IPS-18c (cell line): ENCODE measurements at regions not wholly inside any gene's neighbourhood (a gene's known extent, or its start where the extent isn't known, plus 50 kb on each side); places are given as distances from the start of the nearest gene placed in this dataset.
"Not testable (repeated sequence)": the region's sequence is repeated elsewhere in the genome, so short reads cannot be mapped to it uniquely, and the experiment has no call there.

Source experiments
- H3K4me3 ChIP-seq: 2 replicates; pipeline ENCODE4 v1.7.0; 2013; ENCODE audit warnings: low read depth, mild to moderate bottlenecking, low read length, moderate library complexity; ENCODE audit not compliant: insufficient read depth
- H3K9me3 ChIP-seq: one replicate; pipeline ENCODE4 v1.6.1; 2013; ENCODE audit warnings: mild to moderate bottlenecking, low read length, moderate library complexity; ENCODE audit not compliant: control insufficient read depth, insufficient read depth

- H3K4me3 ChIP-seq, result no peak overlapping the region
- peaks cover 5% of the 10 kb centered on the region for H3K9me3 ChIP-seq
Measured at GRCh38 chr7:13673290-13673689, 316.2 kb downstream of the ETV1 start.

- Histone ChIP-seq H3K4me3 (no peak overlapping the region), H3K9me3 (peaks cover 3% of the 10 kb centered on the region)
Measured at GRCh38 chr7:13682626-13683025, 306.8 kb downstream of the ETV1 start.

GRCh38 chr7:13687500-13687899 lies 302.0 kb downstream of the ETV1 start:
- H3K4me3 ChIP-seq, result no peak overlapping the region
- H3K9me3 ChIP-seq, result no peaks in the 10 kb centered on the region

- Histone ChIP-seq H3K4me3 (no peak overlapping the region), H3K9me3 (no peaks in the 10 kb centered on the region)
Measured at GRCh38 chr7:13692548-13692947, 296.9 kb downstream of the ETV1 start.

DNA sequence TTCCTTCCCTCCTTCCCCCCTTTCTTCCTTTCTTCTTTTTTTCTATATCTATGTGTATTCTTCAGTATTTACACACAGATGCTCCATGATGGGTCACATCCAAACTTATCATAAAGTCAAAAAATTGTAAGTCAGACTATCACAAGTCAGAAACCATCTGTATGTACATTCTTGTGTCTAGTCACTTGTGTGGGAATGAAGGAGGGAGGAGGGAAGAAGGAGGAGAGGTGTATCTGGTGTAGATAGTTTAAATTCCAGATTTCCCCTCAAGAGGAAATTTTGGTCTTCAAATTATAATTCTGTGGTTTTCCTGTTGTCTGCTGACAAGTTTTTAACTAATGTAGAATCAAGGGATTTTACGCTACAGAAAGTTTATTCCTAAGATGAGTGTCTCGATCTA lies 287.2 kb downstream of the ETV1 start:
- Histone ChIP-seq H3K4me3 (no peak overlapping the region), H3K9me3 (no peaks in the 10 kb centered on the region)

- no peaks in the 10 kb centered on the region for H3K9me3 ChIP-seq
- H3K4me3 ChIP-seq, result no peak overlapping the region
Measured at GRCh38 chr7:13708670-13709069, 280.8 kb downstream of the ETV1 start.

DNA sequence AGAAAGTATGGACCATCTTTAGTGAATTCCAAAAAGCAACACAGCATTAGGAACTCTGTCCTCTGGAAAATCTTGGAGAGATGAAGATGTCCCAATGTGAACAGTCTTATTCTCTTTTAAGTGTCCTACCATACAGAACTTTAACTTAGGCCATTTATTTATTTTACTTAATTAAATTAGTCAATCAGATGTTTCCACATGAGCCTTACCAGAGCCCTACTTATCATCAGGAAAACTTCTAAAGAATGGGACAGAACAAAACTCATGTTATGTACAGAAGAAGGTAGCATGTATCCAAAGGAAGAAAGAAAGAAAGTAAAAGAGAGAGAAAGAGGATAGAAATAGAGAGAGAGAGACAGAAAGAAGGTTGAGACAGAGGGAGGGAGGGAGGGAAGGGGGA lies 276.4 kb downstream of the ETV1 start:
- no peak overlapping the region for H3K4me3 ChIP-seq
- no peaks in the 10 kb centered on the region for H3K9me3 ChIP-seq

GRCh38 chr7:13715534-13715933 lies 273.9 kb downstream of the ETV1 start:
- H3K9me3 ChIP-seq, result no peaks in the 10 kb centered on the region
- H3K4me3 ChIP-seq, result no peak overlapping the region

GRCh38 chr7:13717031-13717430 lies 272.4 kb downstream of the ETV1 start:
- no peaks in the 10 kb centered on the region for H3K9me3 ChIP-seq
- H3K4me3 ChIP-seq, result no peak overlapping the region

DNA sequence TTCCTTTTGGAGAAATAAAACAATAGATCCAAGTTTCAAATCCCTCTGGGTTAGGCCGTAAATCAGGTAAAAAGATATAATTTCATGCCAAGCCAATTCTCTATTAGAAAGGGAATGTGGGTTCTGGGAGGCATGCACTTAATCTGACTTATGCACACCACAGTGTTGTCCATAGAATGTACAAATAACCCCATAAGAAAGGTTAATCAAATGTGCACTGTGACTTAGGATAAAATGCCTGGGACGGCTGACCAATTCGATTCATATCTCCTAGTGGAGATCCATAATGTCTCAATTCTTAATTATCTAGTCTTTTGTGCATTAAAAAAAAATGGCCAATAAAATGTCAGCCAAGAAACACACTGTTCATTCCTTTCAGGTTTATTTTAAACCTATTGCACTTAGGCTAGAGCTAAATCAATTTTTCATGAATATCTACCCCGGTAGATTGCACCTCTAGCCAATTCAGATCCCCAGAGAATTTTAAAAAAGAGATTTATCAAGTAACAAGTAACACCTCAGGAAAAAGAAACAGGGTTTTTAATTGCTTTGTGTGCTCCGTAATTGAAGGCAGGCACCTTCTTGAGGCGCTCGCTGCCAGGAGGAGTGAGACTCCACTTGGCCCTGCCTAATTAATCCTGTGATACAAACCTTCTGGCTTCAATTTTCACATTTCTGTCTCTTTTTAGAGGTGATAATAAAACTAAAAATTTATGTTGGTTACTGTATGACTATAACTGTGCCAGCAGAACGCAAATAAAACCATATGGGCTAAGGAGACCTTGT lies 265.1 kb downstream of the ETV1 start:
- H3K4me3 ChIP-seq, result no peak overlapping the region

GRCh38 chr7:13724977-13725566 lies 264.4 kb downstream of the ETV1 start:
- no peak overlapping the region for H3K4me3 ChIP-seq

More for the DNA sequence above, 265.1 kb downstream of the ETV1 start:
- H3K9me3 ChIP-seq, result peaks cover 5% of the 10 kb centered on the region

DNA sequence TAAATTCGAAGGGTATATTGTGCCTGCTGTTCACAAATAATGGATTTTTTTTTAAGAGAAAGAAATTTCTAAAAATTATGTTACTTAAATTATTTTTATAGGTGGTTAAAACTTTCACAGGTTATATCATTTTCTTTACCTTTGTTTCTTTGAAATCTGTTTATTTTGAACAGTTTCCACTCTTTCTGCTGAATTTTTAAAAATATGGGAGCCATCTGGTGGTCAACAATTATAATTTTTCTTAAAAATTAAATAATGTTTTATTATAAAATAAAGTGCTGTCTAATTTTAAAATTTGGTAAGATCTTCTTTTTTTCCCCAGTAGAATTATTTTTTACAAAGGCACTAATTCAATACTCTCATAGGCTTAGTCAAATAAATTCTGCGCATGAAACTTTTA lies 263.9 kb downstream of the ETV1 start:
- Histone ChIP-seq H3K4me3 (no peak overlapping the region), H3K9me3 (peaks cover 5% of the 10 kb centered on the region)

More at GRCh38 chr7:13724977-13725566, 264.4 kb downstream of the ETV1 start:
- peaks cover 5% of the 10 kb centered on the region for H3K9me3 ChIP-seq

DNA sequence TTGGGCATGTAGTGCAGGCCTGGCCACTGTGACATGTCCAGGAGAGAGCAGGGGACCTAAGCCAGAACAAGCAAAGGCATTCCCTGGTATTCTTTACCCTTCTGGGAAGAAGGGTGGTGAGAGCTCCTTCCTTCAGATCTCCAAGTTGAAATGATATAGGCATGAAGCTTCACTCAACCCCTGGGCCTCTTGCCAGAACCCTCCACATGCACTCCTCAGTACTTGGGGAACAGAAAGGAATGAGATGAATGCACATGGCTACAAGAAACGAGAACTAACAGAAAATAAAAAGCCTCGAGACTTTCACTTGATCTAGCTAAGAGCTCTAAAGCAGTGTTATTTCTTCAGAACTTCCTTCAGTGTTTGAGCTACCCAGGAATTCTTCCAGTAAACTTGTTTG lies 262.2 kb downstream of the ETV1 start:
- H3K9me3 ChIP-seq, result peaks cover 5% of the 10 kb centered on the region
- no peak overlapping the region for H3K4me3 ChIP-seq

DNA sequence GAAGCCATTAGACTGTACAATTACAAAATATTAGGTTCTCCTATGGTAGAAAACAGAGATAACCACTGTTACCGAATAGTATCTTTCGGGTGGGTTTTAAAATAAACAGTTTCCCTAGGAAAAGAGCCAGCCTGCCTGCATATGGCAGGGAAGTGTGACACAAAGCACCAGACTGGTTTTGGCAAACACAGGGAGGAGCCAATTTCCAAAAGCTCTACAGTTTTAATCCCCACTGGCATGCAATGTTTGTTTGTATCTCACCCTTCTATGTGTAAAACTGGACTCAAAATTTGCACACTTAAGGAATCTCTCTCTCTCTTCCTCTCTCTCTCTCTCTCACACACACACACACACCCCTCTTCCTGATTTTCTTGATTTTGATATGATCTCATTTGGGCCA lies 261.7 kb downstream of the ETV1 start:
- H3K4me3 ChIP-seq, result no peak overlapping the region

DNA sequence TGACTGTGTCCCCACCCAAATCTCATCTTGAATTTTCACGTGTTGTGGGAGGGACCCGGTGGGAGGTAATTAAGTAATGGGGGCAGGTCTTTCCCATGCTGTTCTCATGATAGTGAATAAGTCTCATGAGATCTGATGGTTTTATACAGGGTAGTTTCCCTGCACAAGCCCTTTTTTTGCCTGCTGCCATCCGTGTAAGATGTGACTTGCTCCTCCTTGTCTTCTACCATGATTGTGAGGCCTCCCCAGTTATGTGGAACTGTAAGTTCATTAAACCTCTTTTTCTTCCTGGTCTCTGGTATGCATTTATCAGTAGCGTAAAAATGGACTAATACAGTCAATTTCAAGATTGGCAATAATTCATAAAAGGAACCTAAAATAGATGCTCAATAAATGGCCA lies 261.0 kb downstream of the ETV1 start:
- H3K9me3 ChIP-seq, result not testable (repeated sequence)

More for the DNA sequence above, 261.7 kb downstream of the ETV1 start:
- peaks cover 5% of the 10 kb centered on the region for H3K9me3 ChIP-seq

GRCh38 chr7:13731643-13732042 lies 257.8 kb downstream of the ETV1 start:
- peaks cover 5% of the 10 kb centered on the region for H3K9me3 ChIP-seq
- no peak overlapping the region for H3K4me3 ChIP-seq

More for the DNA sequence above, 261.0 kb downstream of the ETV1 start:
- H3K4me3 ChIP-seq, result not testable (repeated sequence)

DNA sequence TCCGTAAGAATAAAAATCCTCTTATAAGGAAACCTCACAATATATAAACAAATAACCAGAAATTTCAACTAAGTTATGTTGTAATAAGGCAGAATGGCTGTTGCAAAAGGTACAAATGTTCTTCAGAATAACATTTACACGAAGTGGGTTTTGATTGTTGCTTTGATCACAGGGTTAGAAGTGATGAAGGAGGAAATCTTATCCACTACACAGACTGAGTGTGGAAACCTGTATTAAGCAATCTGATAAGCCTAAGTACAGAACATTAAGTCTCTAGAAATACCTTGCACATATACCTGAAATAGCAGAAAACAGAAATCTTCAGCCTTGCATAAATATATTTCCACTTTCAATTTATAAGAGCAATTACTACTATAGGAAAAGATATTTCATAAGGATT lies 251.9 kb downstream of the ETV1 start:
- no peaks in the 10 kb centered on the region for H3K9me3 ChIP-seq
- no peak overlapping the region for H3K4me3 ChIP-seq

- no peaks in the 10 kb centered on the region for H3K9me3 ChIP-seq
- H3K4me3 ChIP-seq, result no peak overlapping the region
Measured at GRCh38 chr7:13742126-13742525, 247.3 kb downstream of the ETV1 start.
